ENCODE measurements at regions not wholly inside any gene's neighbourhood (a gene's known extent, or its start where the extent isn't known, plus 50 kb on each side); places are given as distances from the start of the nearest gene placed in this dataset.
"Not testable (repeated sequence)": the region's sequence is repeated elsewhere in the genome, so short reads cannot be mapped to it uniquely, and the experiment has no call there.

- ATAC-seq, result no peak
- H3K4me1 Mint-ChIP-seq, result peaks cover 0 to 10% (median under 1%) of the 10 kb centered on the region in 4 donors
- no peak overlapping the region for H3K4me3 Mint-ChIP-seq
- peaks cover 0 to 6% (median 5%) of the 10 kb centered on the region in 3 donors for H3K36me3 Mint-ChIP-seq
- peaks cover 0 to 18% (median 8%) of the 10 kb centered on the region in 5 donors for H3K27me3 Mint-ChIP-seq
- H3K27ac Mint-ChIP-seq, result no peak overlapping the region
- no peak for DNase-seq
- H3K9me3 Mint-ChIP-seq, result peaks cover 0 to 27% (median 4%) of the 10 kb centered on the region in 9 donors
- POLR2A ChIA-PET, result no interaction called here
Observed at GRCh38 chr2:166725927-166726924, 162.1 kb upstream of the XIRP2 start.

- Mint-ChIP-seq H3K4me3 (no peak overlapping the region), H3K9me3 (peaks cover 0 to 19% (median 3%) of the 10 kb centered on the region in 9 donors), H3K4me1 (no peaks in the 10 kb centered on the region), H3K27me3 (peaks cover 0 to 11% (median under 1%) of the 10 kb centered on the region in 5 donors), H3K36me3 (peaks cover 0 to 4% (median 0%) of the 10 kb centered on the region in 3 donors), H3K27ac (no peak overlapping the region)
- POLR2A ChIA-PET, result no interaction called here
- DNase-seq (no peak), ATAC-seq (no peak)
Observed at GRCh38 chr2:166716968-166717367, 171.3 kb upstream of the XIRP2 start.

- DNase-seq (peak in 2 of 10 donors; percentile 1 to 6), ATAC-seq (no peak)
- H3K27ac Mint-ChIP-seq, result no peak overlapping the region
- H3K36me3 Mint-ChIP-seq, result no peaks in the 10 kb centered on the region
- H3K4me1 Mint-ChIP-seq, result no peaks in the 10 kb centered on the region
- no peaks in the 10 kb centered on the region for H3K9me3 Mint-ChIP-seq
- peaks cover 0 to 19% (median 4%) of the 10 kb centered on the region in 5 donors for H3K27me3 Mint-ChIP-seq
- POLR2A ChIA-PET, result no interaction called here
- no peak overlapping the region for H3K4me3 Mint-ChIP-seq
Observed at GRCh38 chr2:166700079-166700478, 188.2 kb upstream of the XIRP2 start.

GRCh38 chr2:166695154-166695553 lies 193.1 kb upstream of the XIRP2 start:
- POLR2A ChIA-PET, result no interaction called here
- Mint-ChIP-seq H3K9me3 (peaks cover 0 to 14% (median 9%) of the 10 kb centered on the region in 9 donors), H3K27me3 (peaks cover 0 to 19% (median 4%) of the 10 kb centered on the region in 5 donors), H3K4me3 (no peak overlapping the region), H3K27ac (no peak overlapping the region), H3K4me1 (no peaks in the 10 kb centered on the region), H3K36me3 (no peaks in the 10 kb centered on the region)
- ATAC-seq (no peak), DNase-seq (no peak)

GRCh38 chr2:166686057-166686456 lies 192.0 kb upstream of the SCN7A start:
- H3K36me3 Mint-ChIP-seq, H3K27ac Mint-ChIP-seq, ATAC-seq, H3K4me3 Mint-ChIP-seq, POLR2A ChIA-PET, H3K27me3 Mint-ChIP-seq, H3K4me1 Mint-ChIP-seq, DNase-seq: not testable (repeated sequence)
- H3K9me3 Mint-ChIP-seq, result peaks cover 0 to 19% (median 2%) of the 10 kb centered on the region in 9 donors

GRCh38 chr2:166677996-166678395 lies 183.9 kb upstream of the SCN7A start:
- no peaks in the 10 kb centered on the region for H3K36me3 Mint-ChIP-seq
- no peaks in the 10 kb centered on the region for H3K4me1 Mint-ChIP-seq
- H3K27ac Mint-ChIP-seq, result no peak overlapping the region
- H3K4me3 Mint-ChIP-seq, result no peak overlapping the region
- POLR2A ChIA-PET, result interaction anchor here (0.6 kb wide), 1 partner anchor 377 kb away, joined by 3 read pairs; no protein-coding TSS in a partner anchor
- H3K27me3 Mint-ChIP-seq, result peaks cover 0 to 2% (median 0%) of the 10 kb centered on the region in 5 donors
- DNase-seq (no peak), ATAC-seq (no peak)
- H3K9me3 Mint-ChIP-seq, result peaks cover 0 to 2% (median 0%) of the 10 kb centered on the region in 9 donors

- H3K4me3 Mint-ChIP-seq, result no peak overlapping the region
- no peak for DNase-seq
- H3K27ac Mint-ChIP-seq, result peak overlapping the region in 1 of 10 donors; percentile 2
- H3K36me3 Mint-ChIP-seq, result no peaks in the 10 kb centered on the region
- POLR2A ChIA-PET, result no interaction called here
- H3K27me3 Mint-ChIP-seq, result no peaks in the 10 kb centered on the region
- H3K4me1 Mint-ChIP-seq, result no peaks in the 10 kb centered on the region
- H3K9me3 Mint-ChIP-seq, result peaks cover 0 to 2% (median 0%) of the 10 kb centered on the region in 9 donors
- ATAC-seq, result no peak
Observed at GRCh38 chr2:166676716-166677115, 182.7 kb upstream of the SCN7A start.

- no peaks in the 10 kb centered on the region for H3K27me3 Mint-ChIP-seq
- no peak overlapping the region for H3K27ac Mint-ChIP-seq
- ATAC-seq (no peak), DNase-seq (no peak)
- peaks cover 0 to 2% (median 0%) of the 10 kb centered on the region in 9 donors for H3K9me3 Mint-ChIP-seq
- H3K36me3 Mint-ChIP-seq, result no peaks in the 10 kb centered on the region
- H3K4me1 Mint-ChIP-seq, result no peaks in the 10 kb centered on the region
- H3K4me3 Mint-ChIP-seq, result no peak overlapping the region
- POLR2A ChIA-PET, result no interaction called here
Observed at GRCh38 chr2:166675553-166675952, 181.5 kb upstream of the SCN7A start.

- H3K27ac Mint-ChIP-seq, result no peak overlapping the region
- no peaks in the 10 kb centered on the region for H3K4me1 Mint-ChIP-seq
- DNase-seq (no peak), ATAC-seq (no peak)
- H3K36me3 Mint-ChIP-seq, result no peaks in the 10 kb centered on the region
- POLR2A ChIA-PET, result no interaction called here
- H3K4me3 Mint-ChIP-seq, result no peak overlapping the region
- no peaks in the 10 kb centered on the region for H3K9me3 Mint-ChIP-seq
- H3K27me3 Mint-ChIP-seq, result no peaks in the 10 kb centered on the region
Observed at GRCh38 chr2:166673986-166674385, 179.9 kb upstream of the SCN7A start.

GRCh38 chr2:166671801-166672200 lies 177.8 kb upstream of the SCN7A start:
- no peaks in the 10 kb centered on the region for H3K4me1 Mint-ChIP-seq
- ATAC-seq (no peak), DNase-seq (no peak)
- no peak overlapping the region for H3K27ac Mint-ChIP-seq
- H3K36me3 Mint-ChIP-seq, result no peaks in the 10 kb centered on the region
- no peaks in the 10 kb centered on the region for H3K9me3 Mint-ChIP-seq
- no peak overlapping the region for H3K4me3 Mint-ChIP-seq
- POLR2A ChIA-PET, result no interaction called here
- peaks cover 0 to 7% (median 0%) of the 10 kb centered on the region in 5 donors for H3K27me3 Mint-ChIP-seq

- DNase-seq (no peak), ATAC-seq (no peak)
- peaks cover 0 to 9% (median 0%) of the 10 kb centered on the region in 5 donors for H3K27me3 Mint-ChIP-seq
- no peaks in the 10 kb centered on the region for H3K9me3 Mint-ChIP-seq
- H3K27ac Mint-ChIP-seq, result no peak overlapping the region
- H3K4me1 Mint-ChIP-seq, result no peaks in the 10 kb centered on the region
- POLR2A ChIA-PET, result no interaction called here
- H3K4me3 Mint-ChIP-seq, result no peak overlapping the region
- no peaks in the 10 kb centered on the region for H3K36me3 Mint-ChIP-seq
Observed at GRCh38 chr2:166671235-166671634, 177.2 kb upstream of the SCN7A start.

- Mint-ChIP-seq H3K27me3 (peaks cover 0 to 9% (median 0%) of the 10 kb centered on the region in 5 donors), H3K9me3 (no peaks in the 10 kb centered on the region), H3K36me3 (no peaks in the 10 kb centered on the region), H3K4me3 (no peak overlapping the region), H3K4me1 (no peaks in the 10 kb centered on the region), H3K27ac (no peak overlapping the region)
- ATAC-seq (no peak), DNase-seq (no peak)
- POLR2A ChIA-PET, result no interaction called here
Observed at GRCh38 chr2:166665991-166666940, 172.2 kb upstream of the SCN7A start.

- no peaks in the 10 kb centered on the region for H3K4me1 Mint-ChIP-seq
- POLR2A ChIA-PET, result no interaction called here
- no peak for ATAC-seq
- no peak overlapping the region for H3K27ac Mint-ChIP-seq
- no peak for DNase-seq
- peaks cover 0 to 3% (median 0%) of the 10 kb centered on the region in 9 donors for H3K9me3 Mint-ChIP-seq
- H3K4me3 Mint-ChIP-seq, result no peak overlapping the region
- H3K27me3 Mint-ChIP-seq, result peaks cover 0 to 2% (median 0%) of the 10 kb centered on the region in 5 donors
- H3K36me3 Mint-ChIP-seq, result no peaks in the 10 kb centered on the region
Observed at GRCh38 chr2:166661824-166662223, 167.8 kb upstream of the SCN7A start.
